ENCODE measurements at regions not wholly inside any gene's neighbourhood (a gene's known extent, or its start where the extent isn't known, plus 50 kb on each side); places are given as distances from the start of the nearest gene placed in this dataset.

DNA sequence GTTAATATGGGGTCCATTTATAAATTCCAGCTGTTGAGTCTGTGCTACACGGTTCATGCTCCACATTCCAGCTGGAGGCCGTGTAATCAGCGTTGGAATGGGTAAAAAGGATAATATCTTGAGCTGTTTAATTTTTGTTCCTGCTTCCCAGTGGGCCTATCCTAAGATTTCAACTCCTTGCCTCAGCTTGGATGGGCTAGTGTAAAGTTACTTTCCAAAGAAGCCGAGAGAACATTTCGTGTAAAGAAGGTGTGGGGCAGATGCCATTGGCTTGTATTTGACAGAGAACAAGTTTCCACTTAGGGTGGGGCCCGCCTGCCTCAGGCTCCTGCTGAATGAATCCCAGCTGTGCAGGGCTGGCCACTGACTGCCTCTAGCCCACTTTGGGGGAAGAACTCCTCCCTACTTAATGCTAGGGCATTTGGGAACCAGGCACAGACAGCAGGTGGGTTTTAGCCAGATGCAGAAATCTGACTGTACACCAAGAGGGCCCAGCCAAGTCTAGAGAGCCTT is 125.9 kb upstream of the LYZL2 start:
- Mint-ChIP-seq H3K27me3 (ENCODE audit: low read depth) (peaks cover 15% of the 10 kb centered on the region), H3K27ac (peak overlapping the region; percentile 51), H3K4me1 (peaks cover 22% of the 10 kb centered on the region), H3K4me3 (no peak overlapping the region), H3K36me3 (no peaks in the 10 kb centered on the region), H3K9me3 (no peaks in the 10 kb centered on the region)
- TF ChIP-seq, protein P1, sequence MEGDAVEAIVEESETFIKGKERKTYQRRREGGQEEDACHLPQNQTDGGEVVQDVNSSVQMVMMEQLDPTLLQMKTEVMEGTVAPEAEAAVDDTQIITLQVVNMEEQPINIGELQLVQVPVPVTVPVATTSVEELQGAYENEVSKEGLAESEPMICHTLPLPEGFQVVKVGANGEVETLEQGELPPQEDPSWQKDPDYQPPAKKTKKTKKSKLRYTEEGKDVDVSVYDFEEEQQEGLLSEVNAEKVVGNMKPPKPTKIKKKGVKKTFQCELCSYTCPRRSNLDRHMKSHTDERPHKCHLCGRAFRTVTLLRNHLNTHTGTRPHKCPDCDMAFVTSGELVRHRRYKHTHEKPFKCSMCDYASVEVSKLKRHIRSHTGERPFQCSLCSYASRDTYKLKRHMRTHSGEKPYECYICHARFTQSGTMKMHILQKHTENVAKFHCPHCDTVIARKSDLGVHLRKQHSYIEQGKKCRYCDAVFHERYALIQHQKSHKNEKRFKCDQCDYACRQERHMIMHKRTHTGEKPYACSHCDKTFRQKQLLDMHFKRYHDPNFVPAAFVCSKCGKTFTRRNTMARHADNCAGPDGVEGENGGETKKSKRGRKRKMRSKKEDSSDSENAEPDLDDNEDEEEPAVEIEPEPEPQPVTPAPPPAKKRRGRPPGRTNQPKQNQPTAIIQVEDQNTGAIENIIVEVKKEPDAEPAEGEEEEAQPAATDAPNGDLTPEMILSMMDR (IDR thresholded peaks at IDR 0.05; ENCODE audit: unreplicated experiment): no peak
- DNase-seq (ENCODE audit: low spot score in 2 of 2, unreplicated experiment in 2 of 2): no peak

DNA sequence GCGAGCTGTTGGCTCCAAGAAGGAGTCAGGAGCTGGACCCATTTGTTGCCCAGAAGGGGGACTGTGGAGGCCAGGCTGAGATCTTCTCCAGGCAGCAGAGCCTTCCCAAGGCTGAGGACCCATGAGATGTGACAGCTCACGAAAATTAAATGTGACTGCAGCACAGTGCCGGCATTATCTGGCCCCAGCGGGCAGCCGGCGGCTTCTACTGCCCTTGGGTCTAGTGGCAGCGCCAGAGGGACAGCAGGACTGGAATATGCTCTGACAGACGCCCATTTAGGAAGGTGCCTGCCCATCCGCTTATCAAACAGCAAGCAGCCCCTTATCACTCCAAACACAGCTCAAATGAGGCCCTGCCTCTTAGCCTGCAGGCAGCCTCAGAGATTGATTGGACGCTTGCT is 122.9 kb upstream of the LYZL2 start:
- no peak overlapping the region for H3K4me3 Mint-ChIP-seq
- H3K9me3 Mint-ChIP-seq: no peaks in the 10 kb centered on the region
- DNase-seq (ENCODE audit: low spot score in 2 of 2, unreplicated experiment in 2 of 2): no peak
- no peaks in the 10 kb centered on the region for H3K36me3 Mint-ChIP-seq
- H3K4me1 Mint-ChIP-seq: peaks cover 33% of the 10 kb centered on the region
- TF ChIP-seq, protein P1 (IDR thresholded peaks at IDR 0.05; ENCODE audit: unreplicated experiment): no peak
- H3K27ac Mint-ChIP-seq: no peak overlapping the region
- H3K27me3 Mint-ChIP-seq (ENCODE audit: low read depth): peaks cover 23% of the 10 kb centered on the region

DNA sequence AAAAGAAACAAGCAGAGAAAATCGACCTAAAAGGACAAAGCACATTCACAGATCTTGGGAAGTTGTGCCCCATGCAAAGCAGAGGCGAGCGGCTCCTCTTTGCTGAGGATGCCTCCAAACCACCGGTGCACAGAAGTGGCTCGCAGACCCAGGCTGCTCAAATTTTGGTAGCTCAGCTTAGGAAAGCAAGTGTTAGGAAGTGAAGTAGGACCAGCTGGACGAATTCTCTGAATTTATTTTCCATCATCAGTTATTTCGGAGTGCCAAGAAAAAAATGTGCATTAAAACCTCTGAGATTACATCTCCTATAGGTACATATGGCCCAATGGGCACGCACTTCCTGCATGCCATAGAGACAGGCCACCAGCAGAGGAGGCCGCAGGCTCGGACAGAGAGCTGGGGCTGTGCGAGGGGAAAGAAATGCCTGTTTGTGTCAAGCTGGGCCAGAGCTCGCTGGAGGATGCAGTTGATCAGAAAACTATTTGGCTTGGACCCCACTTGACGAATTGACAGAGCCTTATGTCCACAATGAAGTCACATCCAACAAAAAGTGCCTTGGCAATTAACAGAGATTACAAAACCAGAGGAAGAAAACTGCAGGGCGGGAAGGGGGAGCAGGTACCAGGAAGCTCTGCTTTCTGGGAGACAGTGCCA is 122.3 kb upstream of the LYZL2 start:
- Mint-ChIP-seq H3K9me3 (no peaks in the 10 kb centered on the region), H3K4me1 (peaks cover 33% of the 10 kb centered on the region), H3K27ac (no peak overlapping the region), H3K27me3 (ENCODE audit: low read depth) (peaks cover 25% of the 10 kb centered on the region), H3K36me3 (no peaks in the 10 kb centered on the region), H3K4me3 (no peak overlapping the region)
- TF ChIP-seq, protein P1 (IDR thresholded peaks at IDR 0.05; ENCODE audit: unreplicated experiment): peak; percentile 71
- peak; percentile 38 to 77 for DNase-seq (ENCODE audit: low spot score in 2 of 2, unreplicated experiment in 2 of 2)

- Mint-ChIP-seq H3K27ac (no peak overlapping the region), H3K9me3 (no peaks in the 10 kb centered on the region), H3K36me3 (no peaks in the 10 kb centered on the region), H3K4me1 (peaks cover 33% of the 10 kb centered on the region), H3K27me3 (ENCODE audit: low read depth) (peaks cover 29% of the 10 kb centered on the region), H3K4me3 (no peak overlapping the region)
- no peak for DNase-seq (ENCODE audit: low spot score in 2 of 2, unreplicated experiment in 2 of 2)
- TF ChIP-seq, protein P1 (IDR thresholded peaks at IDR 0.05; ENCODE audit: unreplicated experiment): no peak
Measured at GRCh38 chr10:30750971-30751677, 121.6 kb upstream of the LYZL2 start.

GRCh38 chr10:30749385-30749784 is 119.8 kb upstream of the LYZL2 start:
- TF ChIP-seq, protein P1 (IDR thresholded peaks at IDR 0.05; ENCODE audit: unreplicated experiment): no peak
- H3K4me3 Mint-ChIP-seq: no peak overlapping the region
- no peak overlapping the region for H3K27ac Mint-ChIP-seq
- DNase-seq (ENCODE audit: low spot score in 2 of 2, unreplicated experiment in 2 of 2): no peak
- no peaks in the 10 kb centered on the region for H3K36me3 Mint-ChIP-seq
- peaks cover 23% of the 10 kb centered on the region for H3K4me1 Mint-ChIP-seq
- H3K27me3 Mint-ChIP-seq (ENCODE audit: low read depth): peaks cover 30% of the 10 kb centered on the region
- H3K9me3 Mint-ChIP-seq: no peaks in the 10 kb centered on the region

Data from mesothelial cell of epicardium (in vitro differentiated cells).